ENCODE measurements at regions not wholly inside any gene's neighbourhood (a gene's known extent, or its start where the extent isn't known, plus 50 kb on each side); places are given as distances from the start of the nearest gene placed in this dataset.

GRCh38 chr16:17992416-17992815 lies 344.1 kb downstream of the NPIPA8 start:
- H3K4me3 ChIP-seq (ENCODE audit: low read length): no peak overlapping the region
- DNase-seq (ENCODE audit: low read depth, low spot score): no peak
- H3K36me3 ChIP-seq (ENCODE audit: control insufficient read depth, insufficient read depth, low read length): no peaks in the 10 kb centered on the region

GRCh38 chr16:17989255-17989654 lies 347.3 kb downstream of the NPIPA8 start:
- DNase-seq (ENCODE audit: low read depth, low spot score): no peak
- H3K27ac ChIP-seq (ENCODE audit: low read length): no peak overlapping the region
- no peaks in the 10 kb centered on the region for H3K4me1 ChIP-seq (ENCODE audit: control insufficient read depth, insufficient read depth, low read length)
- H3K36me3 ChIP-seq (ENCODE audit: control insufficient read depth, insufficient read depth, low read length): no peaks in the 10 kb centered on the region
- no CpG with 5 or more reads among the region's 4 CpGs for WGBS (ENCODE audit: insufficient coverage, insufficient read length)
- no peak overlapping the region for H3K4me3 ChIP-seq (ENCODE audit: low read length)
- no peaks in the 10 kb centered on the region for H3K27me3 ChIP-seq (ENCODE audit: control insufficient read depth, insufficient read depth, low read length)
- no peaks in the 10 kb centered on the region for H3K9me3 ChIP-seq (ENCODE audit: control insufficient read depth, insufficient read depth, low read length)

More at GRCh38 chr16:17992416-17992815, 344.1 kb downstream of the NPIPA8 start:
- H3K27ac ChIP-seq (ENCODE audit: low read length): no peak overlapping the region
- no peaks in the 10 kb centered on the region for H3K9me3 ChIP-seq (ENCODE audit: control insufficient read depth, insufficient read depth, low read length)
- no peaks in the 10 kb centered on the region for H3K27me3 ChIP-seq (ENCODE audit: control insufficient read depth, insufficient read depth, low read length)
- H3K4me1 ChIP-seq (ENCODE audit: control insufficient read depth, insufficient read depth, low read length): no peaks in the 10 kb centered on the region

GRCh38 chr16:17988839-17989238 lies 347.7 kb downstream of the NPIPA8 start:
- Histone ChIP-seq H3K27me3 (ENCODE audit: control insufficient read depth, insufficient read depth, low read length) (no peaks in the 10 kb centered on the region), H3K27ac (ENCODE audit: low read length) (no peak overlapping the region), H3K9me3 (ENCODE audit: control insufficient read depth, insufficient read depth, low read length) (no peaks in the 10 kb centered on the region), H3K36me3 (ENCODE audit: control insufficient read depth, insufficient read depth, low read length) (no peaks in the 10 kb centered on the region), H3K4me3 (ENCODE audit: low read length) (no peak overlapping the region), H3K4me1 (ENCODE audit: control insufficient read depth, insufficient read depth, low read length) (no peaks in the 10 kb centered on the region)
- no CpG with 5 or more reads among the region's 3 CpGs for WGBS (ENCODE audit: insufficient coverage, insufficient read length)
- no peak for DNase-seq (ENCODE audit: low read depth, low spot score)

DNA sequence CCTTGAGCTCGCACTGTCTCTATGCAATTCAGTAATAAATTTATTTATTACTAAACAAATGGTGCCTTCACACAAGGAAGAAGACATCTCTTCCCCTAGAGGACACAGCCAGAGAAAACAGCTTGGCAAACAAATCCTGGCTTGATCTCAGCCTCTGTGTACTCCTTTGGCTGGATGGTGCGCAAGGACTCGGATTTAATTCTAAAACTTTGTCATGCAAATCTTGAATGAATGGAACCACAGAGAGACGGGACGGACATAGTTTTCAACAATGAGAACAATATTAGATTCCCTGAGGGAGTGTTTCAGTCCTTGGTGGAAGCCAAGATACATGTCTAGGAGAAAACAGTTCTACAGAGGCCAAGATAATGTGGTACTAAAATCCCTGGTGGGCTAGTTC lies 349.5 kb downstream of the NPIPA8 start:
- Histone ChIP-seq H3K4me1 (ENCODE audit: control insufficient read depth, insufficient read depth, low read length) (no peaks in the 10 kb centered on the region), H3K4me3 (ENCODE audit: low read length) (no peak overlapping the region), H3K27ac (ENCODE audit: low read length) (no peak overlapping the region), H3K9me3 (ENCODE audit: control insufficient read depth, insufficient read depth, low read length) (no peaks in the 10 kb centered on the region), H3K36me3 (ENCODE audit: control insufficient read depth, insufficient read depth, low read length) (no peaks in the 10 kb centered on the region), H3K27me3 (ENCODE audit: control insufficient read depth, insufficient read depth, low read length) (no peaks in the 10 kb centered on the region)
- no CpG with 5 or more reads among the region's 5 CpGs for WGBS (ENCODE audit: insufficient coverage, insufficient read length)
- no peak for DNase-seq (ENCODE audit: low read depth, low spot score)

DNA sequence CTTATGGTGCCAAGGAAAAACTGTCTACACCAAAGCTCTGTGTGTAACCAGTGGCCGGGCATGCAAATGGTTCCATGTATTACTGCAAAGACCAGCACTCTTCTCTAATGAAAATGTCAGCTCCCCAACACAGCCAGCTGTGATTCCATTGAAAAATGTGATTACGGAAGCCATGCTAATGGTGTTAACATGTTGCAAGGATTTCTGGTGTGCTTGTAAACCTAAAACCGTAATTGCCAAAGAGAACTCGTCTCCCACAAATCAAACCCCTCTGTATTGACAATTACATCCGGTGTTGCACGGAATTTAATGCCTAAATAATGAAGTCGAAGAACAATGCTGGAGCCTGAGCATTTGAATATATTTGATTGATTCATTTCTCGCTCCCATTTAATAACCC lies 351.7 kb downstream of the NPIPA8 start:
- WGBS (ENCODE audit: insufficient coverage, insufficient read length): no CpG with 5 or more reads among the region's 8 CpGs
- Histone ChIP-seq H3K9me3 (ENCODE audit: control insufficient read depth, insufficient read depth, low read length) (no peaks in the 10 kb centered on the region), H3K36me3 (ENCODE audit: control insufficient read depth, insufficient read depth, low read length) (no peaks in the 10 kb centered on the region), H3K27ac (ENCODE audit: low read length) (no peak overlapping the region), H3K4me1 (ENCODE audit: control insufficient read depth, insufficient read depth, low read length) (no peaks in the 10 kb centered on the region), H3K27me3 (ENCODE audit: control insufficient read depth, insufficient read depth, low read length) (no peaks in the 10 kb centered on the region), H3K4me3 (ENCODE audit: low read length) (no peak overlapping the region)
- DNase-seq (ENCODE audit: low read depth, low spot score): no peak

GRCh38 chr16:17983847-17984639 lies 352.5 kb downstream of the NPIPA8 start:
- no peak for DNase-seq (ENCODE audit: low read depth, low spot score)
- WGBS (ENCODE audit: insufficient coverage, insufficient read length): no CpG with 5 or more reads among the region's 10 CpGs

GRCh38 chr16:17983114-17983513 lies 353.4 kb downstream of the NPIPA8 start:
- WGBS (ENCODE audit: insufficient coverage, insufficient read length): no CpG with 5 or more reads among the region's 2 CpGs
- Histone ChIP-seq H3K27me3 (ENCODE audit: control insufficient read depth, insufficient read depth, low read length) (no peaks in the 10 kb centered on the region), H3K4me1 (ENCODE audit: control insufficient read depth, insufficient read depth, low read length) (no peaks in the 10 kb centered on the region), H3K27ac (ENCODE audit: low read length) (no peak overlapping the region), H3K4me3 (ENCODE audit: low read length) (no peak overlapping the region), H3K9me3 (ENCODE audit: control insufficient read depth, insufficient read depth, low read length) (no peaks in the 10 kb centered on the region), H3K36me3 (ENCODE audit: control insufficient read depth, insufficient read depth, low read length) (no peaks in the 10 kb centered on the region)
- no peak for DNase-seq (ENCODE audit: low read depth, low spot score)

More at GRCh38 chr16:17983847-17984639, 352.5 kb downstream of the NPIPA8 start:
- H3K9me3 ChIP-seq (ENCODE audit: control insufficient read depth, insufficient read depth, low read length): no peaks in the 10 kb centered on the region
- no peaks in the 10 kb centered on the region for H3K36me3 ChIP-seq (ENCODE audit: control insufficient read depth, insufficient read depth, low read length)
- H3K4me1 ChIP-seq (ENCODE audit: control insufficient read depth, insufficient read depth, low read length): no peaks in the 10 kb centered on the region
- no peaks in the 10 kb centered on the region for H3K27me3 ChIP-seq (ENCODE audit: control insufficient read depth, insufficient read depth, low read length)
- H3K27ac ChIP-seq (ENCODE audit: low read length): no peak overlapping the region
- H3K4me3 ChIP-seq (ENCODE audit: low read length): no peak overlapping the region

DNA sequence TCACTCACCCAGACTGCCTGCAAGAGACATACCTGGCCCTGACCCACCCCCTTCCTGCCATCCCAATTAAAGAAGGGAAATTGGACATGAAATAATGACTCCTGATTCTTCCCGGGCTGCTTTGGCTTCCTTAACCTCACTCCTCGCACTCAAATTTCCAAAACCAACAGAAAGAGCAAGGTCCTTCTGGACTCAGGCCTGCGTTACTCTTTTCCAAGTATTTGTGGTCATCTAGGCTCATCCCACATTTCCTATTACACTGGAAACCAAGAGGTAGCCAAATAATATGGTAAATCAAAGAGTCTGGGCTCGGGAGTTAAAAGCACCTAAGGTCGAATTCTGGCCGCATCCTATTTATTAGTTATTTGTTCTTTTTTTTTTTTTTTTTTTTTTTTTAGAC lies 359.3 kb downstream of the NPIPA8 start:
- no peak for DNase-seq (ENCODE audit: low read depth, low spot score)
- H3K36me3 ChIP-seq (ENCODE audit: control insufficient read depth, insufficient read depth, low read length): no peaks in the 10 kb centered on the region
- no peaks in the 10 kb centered on the region for H3K27me3 ChIP-seq (ENCODE audit: control insufficient read depth, insufficient read depth, low read length)
- no peaks in the 10 kb centered on the region for H3K4me1 ChIP-seq (ENCODE audit: control insufficient read depth, insufficient read depth, low read length)
- no CpG with 5 or more reads among the region's 6 CpGs for WGBS (ENCODE audit: insufficient coverage, insufficient read length)
- no peaks in the 10 kb centered on the region for H3K9me3 ChIP-seq (ENCODE audit: control insufficient read depth, insufficient read depth, low read length)
- no peak overlapping the region for H3K4me3 ChIP-seq (ENCODE audit: low read length)
- H3K27ac ChIP-seq (ENCODE audit: low read length): no peak overlapping the region

DNA sequence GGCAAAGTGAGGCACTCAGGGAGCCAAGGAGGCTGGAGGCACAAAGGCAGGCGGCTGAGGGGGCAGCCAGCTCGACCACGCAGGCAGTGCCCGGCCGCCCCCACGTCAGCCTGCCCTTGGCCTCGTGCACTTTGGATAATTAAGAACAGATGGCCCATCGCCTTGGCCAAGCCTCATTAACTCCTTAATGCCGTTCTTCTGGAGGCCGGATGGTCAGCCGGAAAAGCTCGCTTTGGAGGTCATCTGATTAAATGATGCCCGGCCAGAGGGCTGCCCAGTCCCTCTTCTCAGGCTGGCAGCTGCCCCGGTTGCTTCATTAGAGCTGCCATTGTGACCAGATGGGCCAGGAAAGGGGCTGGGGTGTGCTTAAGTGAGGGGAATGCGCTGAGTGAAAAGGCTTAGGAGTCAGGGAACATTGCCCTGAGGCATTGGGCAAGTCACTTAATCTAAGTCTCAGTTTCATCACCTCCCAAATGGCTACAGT lies 364.0 kb downstream of the NPIPA8 start:
- Histone ChIP-seq H3K9me3 (ENCODE audit: control insufficient read depth, insufficient read depth, low read length) (no peaks in the 10 kb centered on the region), H3K36me3 (ENCODE audit: control insufficient read depth, insufficient read depth, low read length) (no peaks in the 10 kb centered on the region)
- WGBS (ENCODE audit: insufficient coverage, insufficient read length): no CpG with 5 or more reads among the region's 15 CpGs

GRCh38 chr16:17970816-17971331 lies 365.7 kb downstream of the NPIPA8 start:
- DNase-seq (ENCODE audit: low read depth, low spot score): no peak
- Histone ChIP-seq H3K27ac (ENCODE audit: low read length) (no peak overlapping the region), H3K4me1 (ENCODE audit: control insufficient read depth, insufficient read depth, low read length) (0 out of 2 replicates have a peak, but pooled peaks cover 1% of the 10 kb centered on the region), H3K4me3 (ENCODE audit: low read length) (no peak overlapping the region), H3K36me3 (ENCODE audit: control insufficient read depth, insufficient read depth, low read length) (no peaks in the 10 kb centered on the region), H3K9me3 (ENCODE audit: control insufficient read depth, insufficient read depth, low read length) (no peaks in the 10 kb centered on the region), H3K27me3 (ENCODE audit: control insufficient read depth, insufficient read depth, low read length) (no peaks in the 10 kb centered on the region)
- no CpG with 5 or more reads among the region's 4 CpGs for WGBS (ENCODE audit: insufficient coverage, insufficient read length)

More for the DNA sequence above, 364.0 kb downstream of the NPIPA8 start:
- no peak for DNase-seq (ENCODE audit: low read depth, low spot score)
- Histone ChIP-seq H3K4me1 (ENCODE audit: control insufficient read depth, insufficient read depth, low read length) (0 out of 2 replicates have a peak, but pooled peaks cover 1% of the 10 kb centered on the region), H3K27ac (ENCODE audit: low read length) (no peak overlapping the region), H3K4me3 (ENCODE audit: low read length) (no peak overlapping the region), H3K27me3 (ENCODE audit: control insufficient read depth, insufficient read depth, low read length) (no peaks in the 10 kb centered on the region)
